ENCODE measurements at regions not wholly inside any gene's neighbourhood (a gene's known extent, or its start where the extent isn't known, plus 50 kb on each side); places are given as distances from the start of the nearest gene placed in this dataset.
"Not testable (repeated sequence)": the region's sequence is repeated elsewhere in the genome, so short reads cannot be mapped to it uniquely, and the experiment has no call there.

DNA sequence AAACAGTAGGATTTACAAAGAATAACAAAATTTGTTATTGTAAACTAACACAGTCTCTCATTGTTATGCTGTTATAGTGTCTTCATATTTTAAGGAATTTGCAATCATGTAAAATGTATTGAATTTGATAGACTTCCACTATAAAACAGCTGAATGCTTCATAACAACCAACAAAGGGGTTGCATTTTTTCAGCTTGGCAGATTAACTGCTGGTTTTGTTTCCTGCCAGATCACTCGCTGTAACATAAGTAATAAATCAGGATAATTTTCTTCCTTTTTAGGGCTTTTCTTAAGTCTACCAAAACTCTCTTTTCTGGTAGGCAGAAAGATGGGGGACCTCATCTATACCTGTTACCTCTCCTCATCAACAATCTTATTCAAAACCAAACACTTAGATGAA lies 169.8 kb downstream of the SAMD5 start:
- Histone ChIP-seq H3K4me1 (replicated peaks) (no peaks in the 10 kb centered on the region), H3K9me3 (replicated peaks) (no peaks in the 10 kb centered on the region), H3K27ac (no peak overlapping the region), H3K27me3 (replicated peaks) (no peaks in the 10 kb centered on the region), H3K4me3 (no peak overlapping the region), H3K36me3 (no peaks in the 10 kb centered on the region)
- DNase-seq (ENCODE audit: low read depth in 1 of 2, low spot score in 2 of 2): no peak

DNA sequence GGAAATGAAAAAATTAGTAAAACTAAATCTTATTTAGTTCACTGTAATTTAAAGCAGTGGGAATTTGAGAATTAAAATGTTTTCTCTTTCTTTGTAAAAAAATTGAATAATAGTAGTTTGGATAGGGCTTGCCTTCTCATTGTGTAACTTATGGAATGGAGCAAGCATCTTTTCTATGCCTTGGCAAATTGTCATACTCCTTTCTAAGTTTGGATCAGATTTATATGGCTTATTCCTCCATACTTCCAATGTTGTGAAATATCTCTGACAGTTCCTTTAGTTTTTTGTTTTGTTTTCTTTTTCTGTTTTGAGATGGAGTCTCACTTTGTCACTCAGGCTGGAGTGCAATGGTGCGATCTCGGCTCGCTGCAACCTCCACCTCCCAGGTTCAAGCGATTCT lies 176.4 kb downstream of the SAMD5 start:
- no peak overlapping the region for H3K27ac ChIP-seq
- no peaks in the 10 kb centered on the region for H3K9me3 ChIP-seq (replicated peaks)
- H3K4me3 ChIP-seq: no peak overlapping the region
- no peak for DNase-seq (ENCODE audit: low read depth in 1 of 2, low spot score in 2 of 2)
- no peaks in the 10 kb centered on the region for H3K36me3 ChIP-seq
- H3K27me3 ChIP-seq (replicated peaks): no peaks in the 10 kb centered on the region
- H3K4me1 ChIP-seq (replicated peaks): no peaks in the 10 kb centered on the region

DNA sequence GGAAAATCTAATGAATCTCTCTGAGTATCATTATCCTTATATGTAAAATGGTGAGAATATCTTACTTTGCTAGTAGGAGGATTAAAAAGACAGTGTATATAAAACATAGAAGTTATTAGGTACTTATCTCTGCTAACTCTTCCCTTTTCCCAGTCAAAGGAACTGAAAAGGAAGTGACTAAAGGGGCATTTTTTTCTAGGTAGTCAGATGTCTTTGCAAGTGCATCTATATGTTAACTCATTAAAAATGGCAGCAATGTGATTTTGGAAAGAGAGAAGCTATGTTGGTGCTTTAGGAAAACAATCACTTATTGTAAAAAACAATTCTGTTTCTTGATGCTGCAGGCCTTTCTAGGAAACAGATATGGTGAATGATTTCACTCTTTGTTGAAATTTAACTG lies 180.9 kb downstream of the SAMD5 start:
- H3K4me1 ChIP-seq (replicated peaks): no peaks in the 10 kb centered on the region
- no peak overlapping the region for H3K27ac ChIP-seq
- H3K9me3 ChIP-seq (replicated peaks): no peaks in the 10 kb centered on the region
- no peak for DNase-seq (ENCODE audit: low read depth in 1 of 2, low spot score in 2 of 2)
- no peaks in the 10 kb centered on the region for H3K27me3 ChIP-seq (replicated peaks)
- no peaks in the 10 kb centered on the region for H3K36me3 ChIP-seq
- H3K4me3 ChIP-seq: no peak overlapping the region

DNA sequence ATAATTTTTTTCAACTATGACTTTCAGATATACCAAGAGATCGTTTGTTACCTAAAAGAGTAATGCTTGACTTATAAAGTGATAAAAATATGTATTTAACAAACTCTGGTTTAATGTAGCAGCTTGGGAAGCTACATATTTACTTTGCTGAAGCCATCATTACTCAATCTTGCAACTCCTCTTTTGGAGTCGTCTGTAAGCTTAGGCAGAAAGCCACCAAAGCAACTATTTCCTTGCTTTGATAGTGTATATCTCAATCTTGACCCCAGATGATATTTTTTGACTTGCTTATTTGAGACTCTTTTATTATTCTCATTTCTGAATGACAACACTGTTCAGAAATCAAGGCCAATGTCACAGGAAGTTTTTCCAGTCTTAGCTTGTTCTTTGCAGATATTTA lies 183.0 kb downstream of the SAMD5 start:
- no peak for DNase-seq (ENCODE audit: low read depth in 1 of 2, low spot score in 2 of 2)
- no peaks in the 10 kb centered on the region for H3K27me3 ChIP-seq (replicated peaks)

GRCh38 chr6:147693181-147693580 lies 184.7 kb downstream of the SAMD5 start:
- Histone ChIP-seq H3K27me3 (replicated peaks) (no peaks in the 10 kb centered on the region), H3K27ac (no peak overlapping the region), H3K4me3 (no peak overlapping the region), H3K36me3 (no peaks in the 10 kb centered on the region), H3K9me3 (replicated peaks) (no peaks in the 10 kb centered on the region), H3K4me1 (replicated peaks) (no peaks in the 10 kb centered on the region)
- DNase-seq (ENCODE audit: low read depth in 1 of 2, low spot score in 2 of 2): no peak

More for the DNA sequence above, 183.0 kb downstream of the SAMD5 start:
- H3K9me3 ChIP-seq (replicated peaks): no peaks in the 10 kb centered on the region
- no peaks in the 10 kb centered on the region for H3K36me3 ChIP-seq
- H3K4me1 ChIP-seq (replicated peaks): no peaks in the 10 kb centered on the region
- H3K27ac ChIP-seq: no peak overlapping the region
- H3K4me3 ChIP-seq: no peak overlapping the region

GRCh38 chr6:147694556-147694955 lies 186.1 kb downstream of the SAMD5 start:
- H3K4me3 ChIP-seq; H3K27ac ChIP-seq; H3K9me3 ChIP-seq (replicated peaks); H3K36me3 ChIP-seq; H3K27me3 ChIP-seq (replicated peaks); DNase-seq (ENCODE audit: low read depth in 1 of 2, low spot score in 2 of 2): not testable (repeated sequence)
- H3K4me1 ChIP-seq (replicated peaks): peaks cover 13% of the 10 kb centered on the region

DNA sequence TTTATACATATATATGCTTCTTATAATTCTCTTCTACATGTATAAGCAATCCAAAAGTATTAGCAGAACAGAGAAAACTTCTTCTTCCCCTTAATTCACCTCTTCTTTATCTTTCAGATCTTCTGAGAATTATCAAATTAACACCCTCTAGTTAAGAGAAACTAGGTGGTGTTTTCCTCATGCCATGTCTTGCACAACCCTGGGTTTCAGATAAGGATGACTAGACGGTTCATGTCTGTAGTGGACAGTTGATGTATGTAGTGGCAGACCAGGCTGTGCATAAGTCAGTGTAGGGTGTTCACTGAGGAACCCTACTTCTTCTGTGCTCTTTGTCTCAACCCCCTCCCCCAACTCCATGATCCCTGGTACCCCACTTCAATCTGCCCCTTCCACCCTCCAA lies 187.3 kb downstream of the SAMD5 start:
- no peaks in the 10 kb centered on the region for H3K9me3 ChIP-seq (replicated peaks)
- H3K4me3 ChIP-seq: no peak overlapping the region
- DNase-seq (ENCODE audit: low read depth in 1 of 2, low spot score in 2 of 2): no peak
- H3K36me3 ChIP-seq: no peaks in the 10 kb centered on the region
- no peaks in the 10 kb centered on the region for H3K27me3 ChIP-seq (replicated peaks)
- no peak overlapping the region for H3K27ac ChIP-seq
- H3K4me1 ChIP-seq (replicated peaks): peaks cover 25% of the 10 kb centered on the region

- Histone ChIP-seq H3K27ac (no peak overlapping the region), H3K4me3 (no peak overlapping the region), H3K27me3 (replicated peaks) (no peaks in the 10 kb centered on the region), H3K36me3 (no peaks in the 10 kb centered on the region), H3K4me1 (replicated peaks) (peaks cover 25% of the 10 kb centered on the region), H3K9me3 (replicated peaks) (no peaks in the 10 kb centered on the region)
- no peak for DNase-seq (ENCODE audit: low read depth in 1 of 2, low spot score in 2 of 2)
Observed at GRCh38 chr6:147699140-147699539, 190.7 kb downstream of the SAMD5 start.

DNA sequence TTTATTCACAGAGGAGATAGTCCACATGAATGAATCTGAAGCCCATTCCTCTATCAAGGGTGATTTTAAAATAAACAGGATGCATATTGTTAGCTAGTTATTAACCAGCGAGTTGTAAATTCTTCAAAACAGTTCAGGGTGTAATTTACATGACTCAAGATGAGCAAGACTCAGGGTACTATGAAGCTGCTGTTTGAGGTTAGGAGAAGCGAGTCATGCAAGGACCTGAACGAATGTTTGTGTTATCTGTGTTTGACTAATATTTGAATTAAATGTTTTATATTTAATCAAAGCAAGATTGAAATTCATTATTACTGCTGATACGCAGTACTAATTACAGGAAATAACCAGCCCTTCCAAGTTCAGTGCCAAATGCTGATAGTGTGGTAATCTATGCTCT lies 191.1 kb downstream of the SAMD5 start:
- Histone ChIP-seq H3K4me3 (no peak overlapping the region), H3K4me1 (replicated peaks) (peaks cover 25% of the 10 kb centered on the region), H3K9me3 (replicated peaks) (no peaks in the 10 kb centered on the region), H3K36me3 (no peaks in the 10 kb centered on the region), H3K27me3 (replicated peaks) (no peaks in the 10 kb centered on the region), H3K27ac (no peak overlapping the region)
- DNase-seq (ENCODE audit: low read depth in 1 of 2, low spot score in 2 of 2): peak in 1 of 2 experiments; percentile 54

DNA sequence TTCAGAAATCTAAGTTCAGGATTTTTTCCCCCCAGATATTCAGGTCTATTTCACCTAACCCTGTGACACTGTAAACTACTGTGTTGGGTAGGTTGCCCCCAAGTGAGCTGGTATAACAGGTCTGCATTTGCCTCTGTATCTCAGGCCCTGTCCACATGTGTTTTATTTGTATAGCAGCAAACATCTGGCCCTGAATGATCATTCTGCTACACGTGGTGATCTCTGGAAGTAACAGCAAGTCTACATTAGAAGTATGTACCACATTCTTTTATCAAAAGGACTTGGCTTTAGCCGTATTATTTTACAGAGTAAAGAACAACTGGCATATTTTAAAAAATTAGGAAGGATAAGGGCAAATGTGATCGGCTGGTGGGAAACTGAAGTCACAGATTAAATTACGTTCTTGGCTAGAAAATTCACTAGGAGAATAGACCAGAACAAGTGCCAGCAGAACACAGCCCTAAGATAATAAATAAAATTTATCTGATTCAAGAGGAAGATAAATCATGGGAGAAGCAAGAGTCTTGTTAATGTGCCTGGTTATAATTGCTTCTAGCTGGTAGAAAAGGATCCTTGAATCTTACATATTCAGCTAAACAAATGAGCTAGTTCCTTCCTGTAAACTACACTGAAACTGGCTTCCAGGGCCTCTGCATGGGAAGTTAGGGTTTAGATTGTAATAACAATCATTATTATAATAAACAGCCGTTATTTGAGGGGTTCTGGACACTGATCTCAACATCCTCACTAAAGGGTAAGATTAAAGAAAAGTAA lies 192.1 kb downstream of the SAMD5 start:
- peaks cover 25% of the 10 kb centered on the region for H3K4me1 ChIP-seq (replicated peaks)
- no peaks in the 10 kb centered on the region for H3K27me3 ChIP-seq (replicated peaks)
- H3K27ac ChIP-seq: no peak overlapping the region
- no peak for DNase-seq (ENCODE audit: low read depth in 1 of 2, low spot score in 2 of 2)
- no peak overlapping the region for H3K4me3 ChIP-seq
- no peaks in the 10 kb centered on the region for H3K9me3 ChIP-seq (replicated peaks)
- no peaks in the 10 kb centered on the region for H3K36me3 ChIP-seq

- DNase-seq (ENCODE audit: low read depth in 1 of 2, low spot score in 2 of 2): no peak
- no peak overlapping the region for H3K4me3 ChIP-seq
Observed at GRCh38 chr6:147704691-147705090, 196.2 kb downstream of the SAMD5 start.

GRCh38 chr6:147707524-147707923 lies 199.0 kb downstream of the SAMD5 start:
- H3K27ac ChIP-seq: no peak overlapping the region
- peaks cover 7% of the 10 kb centered on the region for H3K4me1 ChIP-seq (replicated peaks)
- H3K36me3 ChIP-seq: no peaks in the 10 kb centered on the region
- DNase-seq (ENCODE audit: low read depth in 1 of 2, low spot score in 2 of 2): no peak
- H3K4me3 ChIP-seq: no peak overlapping the region
- H3K9me3 ChIP-seq (replicated peaks): no peaks in the 10 kb centered on the region
- H3K27me3 ChIP-seq (replicated peaks): no peaks in the 10 kb centered on the region

More at GRCh38 chr6:147704691-147705090, 196.2 kb downstream of the SAMD5 start:
- Histone ChIP-seq H3K4me1 (replicated peaks) (peaks cover 16% of the 10 kb centered on the region), H3K27ac (no peak overlapping the region), H3K36me3 (no peaks in the 10 kb centered on the region), H3K27me3 (replicated peaks) (no peaks in the 10 kb centered on the region), H3K9me3 (replicated peaks) (no peaks in the 10 kb centered on the region)

DNA sequence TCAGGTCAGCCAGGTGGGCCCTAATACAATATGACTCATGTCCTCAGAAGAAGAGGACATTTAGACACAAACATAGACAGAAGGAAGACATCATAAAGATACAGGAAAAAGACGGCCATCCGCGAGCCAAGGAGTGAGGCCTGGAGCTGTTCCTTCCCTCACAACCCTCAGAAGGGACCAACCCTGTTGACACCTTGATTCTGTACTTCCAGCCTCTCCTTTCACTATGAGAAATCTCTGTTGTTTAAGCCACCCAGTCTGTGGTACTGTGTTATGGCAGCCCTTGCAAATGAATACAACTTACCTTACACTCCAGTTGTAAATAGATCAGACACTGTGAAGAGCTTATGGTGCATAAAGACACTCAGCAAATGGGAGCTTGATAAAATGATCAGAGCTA lies 199.7 kb downstream of the SAMD5 start:
- Histone ChIP-seq H3K27me3 (replicated peaks) (no peaks in the 10 kb centered on the region), H3K4me1 (replicated peaks) (peaks cover 7% of the 10 kb centered on the region), H3K27ac (no peak overlapping the region), H3K4me3 (no peak overlapping the region), H3K36me3 (no peaks in the 10 kb centered on the region), H3K9me3 (replicated peaks) (no peaks in the 10 kb centered on the region)
- DNase-seq (ENCODE audit: low read depth in 1 of 2, low spot score in 2 of 2): no peak

DNA sequence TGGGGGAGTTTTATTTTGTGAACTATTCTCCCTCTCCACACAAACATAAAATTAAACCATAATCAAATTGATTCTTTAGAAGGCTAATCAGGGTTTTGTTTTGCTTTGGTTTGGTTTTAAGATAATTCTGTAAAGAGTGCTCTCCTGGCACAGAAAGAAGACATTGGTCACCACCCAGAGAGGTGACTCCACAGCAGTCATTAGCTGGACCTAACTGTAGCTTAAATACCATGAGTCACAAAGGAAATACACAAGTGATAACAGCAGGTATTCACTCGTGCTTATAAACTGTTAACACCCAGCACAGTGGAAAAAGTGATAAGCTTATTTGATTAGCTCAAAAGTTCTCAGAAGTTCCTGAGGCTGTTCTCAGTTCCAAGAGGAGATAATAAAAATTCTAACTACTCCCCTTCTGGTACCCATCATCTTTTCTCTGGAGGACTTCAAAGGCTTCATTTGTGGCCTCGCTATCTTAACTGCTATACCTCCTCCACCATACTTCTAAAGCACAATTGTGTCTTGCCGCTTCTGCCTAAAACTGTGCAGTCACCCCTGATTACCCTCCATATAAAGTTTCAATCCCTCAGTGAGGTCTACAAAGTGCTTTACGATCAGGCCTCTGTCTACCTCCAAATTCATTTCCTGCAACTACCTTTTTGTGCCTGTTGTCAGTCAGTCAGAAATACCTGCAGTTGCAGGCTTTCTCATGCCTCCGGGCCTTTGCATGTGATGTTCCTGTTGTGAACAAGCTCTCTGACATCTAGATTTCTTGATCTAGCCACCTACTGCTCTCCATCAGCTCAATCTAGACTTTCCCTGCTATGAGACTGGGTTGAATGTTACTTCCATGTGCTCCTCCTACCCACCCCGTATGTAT lies 201.1 kb downstream of the SAMD5 start:
- H3K9me3 ChIP-seq (replicated peaks): no peaks in the 10 kb centered on the region
- DNase-seq (ENCODE audit: low read depth in 1 of 2, low spot score in 2 of 2): peak in 1 of 2 experiments; percentile 9
- H3K4me1 ChIP-seq (replicated peaks): peaks cover 7% of the 10 kb centered on the region
- H3K36me3 ChIP-seq: no peaks in the 10 kb centered on the region
- no peak overlapping the region for H3K27ac ChIP-seq
- no peak overlapping the region for H3K4me3 ChIP-seq
- no peaks in the 10 kb centered on the region for H3K27me3 ChIP-seq (replicated peaks)
